T-helper 17 cell (primary cell): ENCODE measurements at regions not wholly inside any gene's neighbourhood (a gene's known extent, or its start where the extent isn't known, plus 50 kb on each side); places are given as distances from the start of the nearest gene placed in this dataset.

ENCODE experiments used
- ATAC-seq: fragments of 150-1000 bp; cut with Tn5 transposase; 2 replicates; pipeline ENCODE4 v1.10.0; 2021; ENCODE audit warnings: mild to moderate bottlenecking, moderate library complexity
- DNase-seq, 3 donors: peaks; one replicate each; pipeline versions ENCODE4 v3.0.0 to v3.0.0-alpha.2; 2020 to 2021
- H3K9me3 ChIP-seq: one replicate; pipeline ENCODE4 v1.7.0; 2013; ENCODE audit warnings: low read length, mild to moderate bottlenecking; ENCODE audit not compliant: control insufficient read depth, poor library complexity, severe bottlenecking
- H3K27ac Mint-ChIP-seq: one replicate; pipeline ENCODE4 v1.8.0; 2022; ENCODE audit warnings: mild to moderate bottlenecking, moderate library complexity, mixed read lengths
- H3K27me3 Mint-ChIP-seq: one replicate; pipeline ENCODE4 v1.8.0; 2022; ENCODE audit warnings: mixed read lengths
- H3K36me3 Mint-ChIP-seq: one replicate; pipeline ENCODE4 v1.8.0; 2022; ENCODE audit warnings: low read depth, mixed read lengths
- H3K4me1 Mint-ChIP-seq: one replicate; pipeline ENCODE4 v1.8.0; 2022; ENCODE audit warnings: mild to moderate bottlenecking, mixed read lengths
- H3K4me3 Mint-ChIP-seq: one replicate; pipeline ENCODE4 v1.8.0; 2022; ENCODE audit warnings: mild to moderate bottlenecking, moderate library complexity, mixed read lengths

DNA sequence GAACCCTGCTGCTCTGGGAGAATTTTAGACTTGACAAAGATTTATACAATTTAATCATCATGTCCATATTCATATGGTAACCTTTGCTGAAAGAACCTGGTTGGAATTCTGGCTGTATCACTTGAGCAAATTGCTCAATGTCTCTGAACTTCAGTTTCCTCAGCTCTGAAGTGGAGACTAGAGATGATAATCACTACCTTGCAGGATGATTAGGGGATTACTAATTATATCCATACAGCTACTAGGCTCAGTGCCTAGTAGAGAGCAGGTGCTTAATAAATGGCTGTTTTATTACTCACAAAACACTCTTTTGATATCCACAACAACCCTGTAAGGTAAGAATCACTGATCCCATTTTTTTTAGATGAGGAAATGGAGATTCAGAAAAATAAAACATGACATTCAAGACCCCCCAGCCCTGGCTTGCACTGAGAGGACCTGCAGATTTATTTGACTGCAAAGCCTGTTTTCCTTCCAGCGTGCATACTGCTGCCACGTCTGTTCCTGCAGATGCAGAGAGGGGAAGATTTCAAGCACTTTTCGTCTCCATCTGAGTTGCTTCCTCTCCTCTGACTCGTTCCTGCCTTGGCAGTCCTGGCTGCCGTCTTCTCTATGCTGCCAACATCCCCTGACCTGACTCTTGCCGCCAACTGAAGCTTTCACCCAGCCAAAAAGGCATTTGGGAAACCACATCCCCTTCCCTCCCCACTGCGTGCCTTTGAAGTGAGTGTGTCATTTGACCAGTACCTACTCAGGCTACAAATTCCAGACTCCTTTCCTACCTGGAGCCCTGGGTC, 203.0 kb downstream of the PLPP3 start:
- Mint-ChIP-seq H3K4me3 (no peak overlapping the region), H3K27me3 (peaks cover 23% of the 10 kb centered on the region), H3K4me1 (no peaks in the 10 kb centered on the region), H3K36me3 (no peaks in the 10 kb centered on the region), H3K27ac (no peak overlapping the region)
- DNase-seq, result no peak
- H3K9me3 ChIP-seq, result no peaks in the 10 kb centered on the region
- ATAC-seq, result no peak

DNA sequence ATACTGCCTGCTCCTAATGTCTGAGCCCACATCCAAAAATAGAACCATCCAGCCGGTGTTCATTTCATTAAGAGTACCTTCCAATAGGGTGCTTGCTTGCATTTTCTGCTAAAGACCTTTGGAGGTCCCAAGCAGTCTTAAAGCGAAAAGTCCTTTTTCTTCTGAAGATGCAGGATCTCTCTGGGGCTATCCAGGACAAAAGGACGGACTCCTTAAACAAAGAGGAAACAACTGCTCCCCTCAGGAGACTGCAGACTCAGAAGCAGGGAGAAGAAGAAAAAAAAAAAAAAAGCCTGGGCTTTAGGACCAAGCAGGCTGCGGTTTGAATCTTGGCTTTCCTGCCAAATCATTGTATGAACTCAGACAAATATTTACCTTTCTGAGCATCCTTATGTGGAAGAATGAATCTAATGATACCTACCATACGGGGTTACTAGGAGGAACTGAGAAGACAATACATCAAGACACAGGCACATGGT, 204.0 kb downstream of the PLPP3 start:
- H3K27me3 Mint-ChIP-seq, result peaks cover 23% of the 10 kb centered on the region
- H3K4me1 Mint-ChIP-seq, result no peaks in the 10 kb centered on the region
- ATAC-seq (no peak), DNase-seq (no peak)
- no peak overlapping the region for H3K27ac Mint-ChIP-seq
- no peaks in the 10 kb centered on the region for H3K9me3 ChIP-seq
- no peaks in the 10 kb centered on the region for H3K36me3 Mint-ChIP-seq
- H3K4me3 Mint-ChIP-seq, result no peak overlapping the region

DNA sequence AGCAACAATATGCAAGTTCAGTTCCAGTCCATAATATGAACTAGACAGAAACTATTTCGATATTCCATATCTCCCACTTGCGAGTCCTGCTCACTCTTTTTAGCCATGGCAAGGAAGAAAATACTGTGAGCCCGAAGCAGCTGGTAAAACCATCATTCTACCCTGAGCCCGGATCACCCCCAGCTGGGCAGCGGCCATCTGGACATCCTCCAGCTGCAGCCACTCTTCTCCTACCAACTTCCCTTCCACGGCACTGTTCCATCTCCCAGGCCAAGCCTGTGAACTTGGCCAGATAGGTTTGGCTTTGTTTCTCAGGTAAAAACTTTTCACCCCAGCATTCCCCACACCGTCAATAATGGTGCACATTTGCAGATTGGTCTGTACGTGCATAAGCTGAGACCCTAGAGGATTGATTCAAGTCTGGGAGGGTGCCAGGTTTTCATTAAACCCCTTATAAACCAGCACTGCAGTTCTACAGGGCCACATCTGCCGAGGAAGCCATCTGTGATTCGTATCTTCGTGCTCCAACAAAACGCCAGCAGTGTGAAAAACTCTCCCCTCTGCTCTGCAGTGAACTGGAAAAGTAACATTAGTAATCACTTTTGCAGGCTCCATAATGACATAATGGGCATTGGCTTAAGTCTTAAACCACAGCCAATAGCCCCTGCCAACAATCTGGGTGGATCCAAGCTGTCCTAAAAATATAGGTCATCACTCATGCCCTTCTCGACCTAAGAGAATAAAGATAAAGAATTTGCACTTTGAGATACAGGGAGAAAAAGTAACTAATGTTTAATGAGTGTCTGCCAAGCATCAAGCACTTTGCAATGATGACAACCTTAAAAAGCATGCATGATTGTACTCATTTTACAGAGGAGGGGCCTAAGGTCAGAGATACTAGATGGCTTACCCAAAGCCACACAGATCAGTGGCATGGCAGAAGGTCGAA, 205.1 kb downstream of the PLPP3 start:
- Mint-ChIP-seq H3K27me3 (peaks cover 23% of the 10 kb centered on the region), H3K27ac (no peak overlapping the region)

DNA sequence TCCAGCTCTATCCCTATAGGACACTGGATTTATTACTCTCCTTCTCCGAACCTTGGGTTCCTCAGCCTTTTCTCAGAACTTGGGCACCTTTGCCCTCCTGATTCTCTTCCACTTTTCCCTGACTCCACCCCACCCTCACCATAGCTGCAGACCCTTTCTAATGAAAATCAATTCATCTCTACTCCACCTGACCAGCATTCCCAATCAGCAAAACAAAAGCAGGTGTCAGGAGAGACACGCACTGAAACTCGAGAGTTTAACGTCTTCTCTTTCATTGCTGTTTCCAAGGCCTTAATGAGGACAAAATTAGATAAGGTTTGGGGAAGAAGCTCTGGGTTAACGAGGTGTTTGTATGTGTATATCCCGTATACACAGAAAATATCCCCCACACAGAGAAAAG, 208.8 kb downstream of the PLPP3 start:
- no peaks in the 10 kb centered on the region for H3K9me3 ChIP-seq
- H3K36me3 Mint-ChIP-seq, result no peaks in the 10 kb centered on the region
- H3K27me3 Mint-ChIP-seq, result peaks cover 11% of the 10 kb centered on the region
- H3K4me3 Mint-ChIP-seq, result no peak overlapping the region
- ATAC-seq, result no peak
- DNase-seq, result no peak
- H3K27ac Mint-ChIP-seq, result no peak overlapping the region
- H3K4me1 Mint-ChIP-seq, result no peaks in the 10 kb centered on the region

More for the DNA sequence above, 205.1 kb downstream of the PLPP3 start:
- DNase-seq (no peak), ATAC-seq (no peak)
- Mint-ChIP-seq H3K4me1 (no peaks in the 10 kb centered on the region), H3K4me3 (no peak overlapping the region), H3K36me3 (no peaks in the 10 kb centered on the region)
- H3K9me3 ChIP-seq, result no peaks in the 10 kb centered on the region

DNA sequence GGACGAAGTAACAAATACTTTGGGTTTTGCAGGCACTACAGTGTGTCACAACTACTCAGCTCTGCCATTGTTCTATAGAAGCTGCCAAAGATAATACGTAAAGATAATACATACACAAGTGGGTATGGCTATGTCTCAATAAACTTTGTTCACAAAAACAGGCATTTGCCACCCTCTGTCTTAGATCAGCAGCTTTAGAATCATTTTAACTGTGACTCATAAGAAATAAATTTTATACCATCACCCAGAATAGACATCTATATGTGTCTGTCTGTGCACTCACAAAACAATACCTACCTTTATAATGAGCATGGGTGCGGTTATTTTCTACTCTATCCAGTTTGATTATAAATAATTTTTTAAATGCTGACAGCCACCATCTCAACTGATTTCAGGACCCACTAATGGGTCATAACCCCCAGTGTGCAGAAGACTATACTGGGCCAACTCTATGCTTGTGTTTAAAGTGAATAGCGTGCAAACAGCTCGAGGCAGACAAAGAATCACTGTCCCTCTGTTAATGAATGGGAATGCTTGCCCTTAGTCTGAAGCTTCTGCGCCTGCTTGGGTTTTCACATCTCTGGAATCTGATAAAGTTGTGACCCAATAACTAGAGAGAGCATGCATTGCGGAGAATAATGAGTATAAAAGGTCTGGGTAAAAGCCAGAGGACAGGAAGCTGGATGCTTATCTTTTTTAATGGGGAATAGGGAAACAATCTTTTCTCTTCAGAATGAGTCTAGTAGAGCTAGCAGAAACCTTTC, 216.2 kb downstream of the PLPP3 start:
- H3K9me3 ChIP-seq, result no peaks in the 10 kb centered on the region
- H3K4me3 Mint-ChIP-seq, result no peak overlapping the region
- ATAC-seq (no peak), DNase-seq (no peak)
- H3K36me3 Mint-ChIP-seq, result no peaks in the 10 kb centered on the region
- H3K27ac Mint-ChIP-seq, result no peak overlapping the region
- H3K27me3 Mint-ChIP-seq, result peaks cover 24% of the 10 kb centered on the region
- peaks cover 3% of the 10 kb centered on the region for H3K4me1 Mint-ChIP-seq

DNA sequence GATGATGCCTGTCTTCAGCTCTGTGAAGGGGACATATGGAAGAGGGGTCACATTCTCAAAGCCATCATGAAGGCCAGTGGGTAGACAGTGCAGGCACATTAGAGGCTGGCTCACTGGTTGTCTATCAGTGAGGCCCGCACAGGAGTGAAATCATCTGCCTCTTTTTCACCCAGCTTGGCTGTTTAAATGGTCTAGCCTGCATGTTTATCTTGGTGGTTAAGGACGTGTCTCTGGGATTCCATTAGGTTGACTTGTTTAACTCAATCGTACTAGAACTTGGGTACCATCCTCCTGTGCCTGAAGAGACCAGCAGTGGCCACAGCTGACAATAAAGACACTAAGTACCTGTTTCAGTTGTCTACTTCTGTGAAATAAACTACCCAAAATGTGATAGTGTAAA, 219.3 kb downstream of the PLPP3 start:
- Mint-ChIP-seq H3K4me1 (peaks cover 3% of the 10 kb centered on the region), H3K27me3 (peaks cover 39% of the 10 kb centered on the region)
- no peak for ATAC-seq

DNA sequence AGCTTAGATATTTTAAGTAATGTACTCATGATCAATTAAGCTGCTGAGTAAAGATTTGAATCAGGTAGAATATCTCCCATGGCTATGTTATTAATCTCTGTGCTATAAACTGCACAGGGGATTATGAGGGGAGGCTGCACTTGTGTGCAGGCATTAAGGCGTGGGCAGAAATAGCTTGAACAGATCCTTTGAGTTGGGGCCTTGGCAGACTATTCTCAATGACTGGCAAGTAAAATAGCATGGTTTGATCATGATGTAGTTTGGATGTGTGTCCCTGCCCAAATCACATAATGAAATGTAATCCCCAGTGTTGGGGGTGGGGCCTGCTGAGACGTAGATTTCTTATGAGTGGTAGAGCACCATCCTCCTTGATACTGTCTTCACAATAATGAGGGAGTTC, 220.3 kb downstream of the PLPP3 start:
- H3K27ac Mint-ChIP-seq, result no peak overlapping the region
- no peaks in the 10 kb centered on the region for H3K36me3 Mint-ChIP-seq
- no peaks in the 10 kb centered on the region for H3K9me3 ChIP-seq
- H3K4me1 Mint-ChIP-seq, result peaks cover 3% of the 10 kb centered on the region
- ATAC-seq (no peak), DNase-seq (no peak)
- H3K4me3 Mint-ChIP-seq, result no peak overlapping the region
- H3K27me3 Mint-ChIP-seq, result peaks cover 39% of the 10 kb centered on the region

More for the DNA sequence above, 219.3 kb downstream of the PLPP3 start:
- H3K4me3 Mint-ChIP-seq, result no peak overlapping the region
- H3K36me3 Mint-ChIP-seq, result no peaks in the 10 kb centered on the region
- DNase-seq, result no peak
- no peak overlapping the region for H3K27ac Mint-ChIP-seq
- H3K9me3 ChIP-seq, result no peaks in the 10 kb centered on the region

DNA sequence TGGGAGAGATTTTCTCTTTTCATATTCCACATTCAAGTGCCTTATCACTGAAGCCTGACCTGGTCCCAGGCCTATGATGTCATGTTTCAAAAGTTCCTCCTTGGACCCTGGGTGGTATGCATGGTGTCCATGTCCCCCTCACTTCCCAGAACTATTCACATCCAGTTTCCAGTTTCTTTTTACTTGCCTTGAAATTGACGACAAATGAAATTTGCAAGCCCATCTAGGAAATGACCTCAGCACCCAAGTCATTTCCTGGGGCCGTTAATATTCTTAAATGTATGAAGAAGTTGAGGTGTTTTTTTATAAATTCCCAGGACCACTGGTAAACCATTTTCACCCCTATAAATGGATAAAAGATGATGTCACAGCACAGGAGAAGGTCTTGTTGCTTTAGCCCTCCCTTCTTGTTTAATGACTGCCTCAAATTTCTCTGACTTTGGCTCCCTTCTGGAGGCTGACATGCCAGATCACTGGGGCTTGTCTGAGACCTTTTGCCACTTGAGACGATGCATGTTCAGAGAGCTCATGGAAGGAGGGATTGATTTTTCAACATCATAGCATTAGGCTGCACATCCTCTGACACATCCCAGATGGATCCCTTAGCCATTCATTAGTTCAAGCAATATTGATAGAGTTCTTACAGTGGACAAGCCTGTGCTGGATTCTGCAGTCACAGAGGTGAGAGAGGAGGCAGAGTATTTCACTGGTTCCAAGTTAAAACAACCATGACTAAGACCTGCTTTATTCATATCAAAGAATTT, 221.3 kb downstream of the PLPP3 start:
- DNase-seq, result no peak
- H3K4me3 Mint-ChIP-seq, result no peak overlapping the region
- no peaks in the 10 kb centered on the region for H3K36me3 Mint-ChIP-seq
- ATAC-seq, result no peak
- H3K27me3 Mint-ChIP-seq, result peaks cover 39% of the 10 kb centered on the region
- H3K9me3 ChIP-seq, result no peaks in the 10 kb centered on the region
- H3K4me1 Mint-ChIP-seq, result no peaks in the 10 kb centered on the region
- H3K27ac Mint-ChIP-seq, result no peak overlapping the region

DNA sequence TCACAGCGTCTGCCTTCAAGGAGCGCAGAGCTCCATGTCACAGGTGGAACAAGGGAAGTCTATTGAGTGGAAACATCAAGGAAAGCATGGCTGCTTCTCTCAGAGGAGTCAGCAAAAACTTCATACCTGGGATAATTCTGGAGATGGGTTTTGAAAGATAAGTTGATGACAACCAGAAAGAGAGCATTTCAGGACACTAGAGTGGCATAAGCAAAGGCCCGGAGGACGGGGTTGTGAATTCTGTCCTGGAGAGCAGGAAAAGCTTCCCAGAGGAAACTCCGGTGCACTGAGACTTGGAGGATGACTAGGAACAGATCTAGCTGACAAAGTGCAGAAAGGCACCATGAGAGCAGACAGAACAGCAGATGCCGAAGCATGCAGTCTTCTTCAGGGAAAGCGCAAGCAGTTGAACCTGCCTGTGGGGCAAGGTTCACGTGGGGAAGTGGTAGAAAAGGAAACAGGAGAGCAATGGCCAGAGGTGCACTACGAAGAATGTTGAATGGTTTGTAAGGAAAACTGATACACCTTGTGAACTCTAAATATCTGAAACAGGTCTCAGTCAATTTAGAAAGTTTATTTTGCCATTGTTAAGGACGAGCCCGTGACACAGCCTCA, 222.9 kb downstream of the PLPP3 start:
- Mint-ChIP-seq H3K4me1 (no peaks in the 10 kb centered on the region), H3K36me3 (no peaks in the 10 kb centered on the region), H3K27me3 (peaks cover 34% of the 10 kb centered on the region), H3K4me3 (no peak overlapping the region), H3K27ac (no peak overlapping the region)
- H3K9me3 ChIP-seq, result no peaks in the 10 kb centered on the region
- no peak for ATAC-seq
- DNase-seq, result no peak

DNA sequence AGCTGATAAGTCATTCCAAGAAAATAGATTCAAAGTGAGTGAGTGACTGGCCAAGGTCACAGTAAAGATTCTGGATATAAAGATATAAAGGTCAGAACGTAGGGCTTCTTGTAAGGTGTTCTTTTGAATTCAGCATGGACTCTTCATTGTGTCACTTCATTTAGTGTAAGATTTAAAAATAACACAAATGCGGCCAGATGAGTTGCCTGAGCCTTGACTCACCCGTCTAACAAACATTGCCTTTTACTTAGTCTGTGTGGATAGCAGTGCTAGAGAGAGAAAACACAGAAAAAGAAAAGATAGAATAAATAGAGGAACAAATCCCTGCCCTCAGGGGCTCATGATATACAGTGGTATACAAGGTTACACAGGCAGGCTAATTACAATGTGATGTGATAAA, 223.4 kb downstream of the PLPP3 start:
- ATAC-seq (no peak), DNase-seq (no peak)
- Mint-ChIP-seq H3K27me3 (peaks cover 34% of the 10 kb centered on the region), H3K27ac (no peak overlapping the region), H3K4me3 (no peak overlapping the region), H3K4me1 (no peaks in the 10 kb centered on the region), H3K36me3 (no peaks in the 10 kb centered on the region)
- no peaks in the 10 kb centered on the region for H3K9me3 ChIP-seq

DNA sequence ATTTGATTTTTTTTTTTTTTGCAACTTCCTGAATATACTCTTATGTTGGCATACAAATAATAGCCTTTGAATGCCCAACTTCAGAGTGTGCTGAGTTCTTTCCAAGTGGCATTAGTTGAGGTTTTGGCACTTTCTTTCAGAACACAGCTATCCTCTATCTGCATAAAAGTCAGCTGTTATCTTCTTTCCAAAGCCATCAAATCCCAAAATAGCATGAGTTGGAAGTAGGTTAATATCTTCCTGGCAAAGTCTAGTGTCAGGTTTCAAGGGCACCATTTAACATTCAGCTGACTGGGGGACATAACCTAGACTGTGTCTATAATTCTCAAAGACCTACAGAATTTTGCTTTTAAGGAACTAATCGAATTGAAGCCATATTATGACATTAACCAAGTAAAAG, 223.9 kb downstream of the PLPP3 start:
- no peak for DNase-seq
- H3K4me3 Mint-ChIP-seq, result no peak overlapping the region
- no peaks in the 10 kb centered on the region for H3K4me1 Mint-ChIP-seq
- H3K27ac Mint-ChIP-seq, result no peak overlapping the region
- peaks cover 31% of the 10 kb centered on the region for H3K27me3 Mint-ChIP-seq
- no peaks in the 10 kb centered on the region for H3K36me3 Mint-ChIP-seq
- H3K9me3 ChIP-seq, result no peaks in the 10 kb centered on the region
- ATAC-seq, result no peak

DNA sequence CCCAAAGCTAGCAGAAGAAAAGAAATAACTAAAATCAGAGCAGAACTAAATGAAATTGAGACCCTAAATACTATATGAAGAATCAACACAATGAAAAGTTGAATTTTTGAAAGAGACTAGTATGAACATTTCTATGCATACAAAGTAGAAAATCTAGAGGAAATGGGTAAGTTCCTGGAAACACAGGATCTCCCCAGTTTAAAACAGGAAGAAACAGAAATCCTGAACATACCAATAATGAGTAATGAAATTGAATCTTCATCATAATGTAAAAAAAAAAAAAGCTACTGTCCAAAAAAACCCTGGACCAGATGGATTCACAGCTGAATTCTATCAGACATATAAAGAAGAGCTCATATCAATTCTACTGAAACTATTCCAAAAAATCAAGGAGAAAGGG, 233.5 kb downstream of the PLPP3 start:
- no peak overlapping the region for H3K4me3 Mint-ChIP-seq
- H3K36me3 Mint-ChIP-seq, result no peaks in the 10 kb centered on the region
- DNase-seq, result no peak
- H3K9me3 ChIP-seq, result no peaks in the 10 kb centered on the region
- H3K27ac Mint-ChIP-seq, result no peak overlapping the region
- ATAC-seq, result no peak
- H3K27me3 Mint-ChIP-seq, result no peaks in the 10 kb centered on the region
- no peaks in the 10 kb centered on the region for H3K4me1 Mint-ChIP-seq
